Mesendoderm (in vitro differentiated cells): ENCODE measurements at regions not wholly inside any gene's neighbourhood (a gene's known extent, or its start where the extent isn't known, plus 50 kb on each side); places are given as distances from the start of the nearest gene placed in this dataset.

Experiments used
- DNase-seq: peaks from one replicate; pipeline ENCODE4 v3.0.0; 2013
- H2AK5ac ChIP-seq: 2 replicates; pipeline ENCODE4 v1.6.1; 2013; ENCODE audit warnings: low read length, inconsistent platforms
- H2BK120ac ChIP-seq: 2 replicates; pipeline ENCODE4 v1.6.1; 2013; ENCODE audit warnings: low read depth, mild to moderate bottlenecking, low read length, moderate library complexity, mixed read lengths
- H2BK15ac ChIP-seq: replicated peaks from 2 replicates; pipeline ENCODE4 v1.6.1; 2013; ENCODE audit warnings: low read depth, mild to moderate bottlenecking, moderate library complexity
- H2BK5ac ChIP-seq: 2 replicates; pipeline ENCODE4 v1.6.1; 2013; ENCODE audit warnings: low read length, inconsistent platforms
- H3K18ac ChIP-seq: 2 replicates; pipeline ENCODE4 v1.6.1; 2013; ENCODE audit warnings: mild to moderate bottlenecking, low read length, mixed read lengths
- H3K23ac ChIP-seq: one replicate; pipeline ENCODE4 v1.6.1; 2013; ENCODE audit warnings: low read length
- H3K27ac ChIP-seq: 2 replicates; pipeline ENCODE4 v1.5.1; 2013; ENCODE audit warnings: low read depth, mild to moderate bottlenecking, inconsistent platforms, low read length, moderate library complexity
- H3K27me3 ChIP-seq: 2 replicates; pipeline ENCODE4 v1.6.1; 2013; ENCODE audit warnings: low read length, control low read depth, mild to moderate bottlenecking, inconsistent platforms; ENCODE audit not compliant: insufficient read depth, poor library complexity
- H3K36me3 ChIP-seq: 2 replicates; pipeline ENCODE4 v1.6.1; 2013; ENCODE audit warnings: low read length, inconsistent platforms; ENCODE audit not compliant: control insufficient read depth, insufficient read depth
- H3K4ac ChIP-seq: one replicate; pipeline ENCODE4 v1.6.1; 2013; ENCODE audit warnings: low read depth, mild to moderate bottlenecking, low read length, moderate library complexity
- H3K4me1 ChIP-seq: 2 replicates; pipeline ENCODE4 v1.6.1; 2013; ENCODE audit warnings: low read depth, low read length, inconsistent platforms; ENCODE audit not compliant: control insufficient read depth
- H3K4me2 ChIP-seq: 2 replicates; pipeline ENCODE4 v1.6.1; 2013; ENCODE audit warnings: low read length
- H3K4me3 ChIP-seq: 2 replicates; pipeline ENCODE4 v1.5.1; 2013; ENCODE audit warnings: mild to moderate bottlenecking, low read length
- H3K56ac ChIP-seq: one replicate; pipeline ENCODE4 v1.6.1; 2013; ENCODE audit warnings: low read length
- H3K79me1 ChIP-seq: 2 replicates; pipeline ENCODE4 v1.6.1; 2013; ENCODE audit warnings: low read length, inconsistent platforms
- H3K79me2 ChIP-seq: 2 replicates; pipeline ENCODE4 v1.6.1; 2013; ENCODE audit warnings: mild to moderate bottlenecking, low read length; ENCODE audit not compliant: control insufficient read depth, insufficient read depth
- H3K9ac ChIP-seq: 2 replicates; pipeline ENCODE4 v1.6.1; 2013; ENCODE audit warnings: low read length, inconsistent platforms
- H4K5ac ChIP-seq: one replicate; pipeline ENCODE4 v1.6.1; 2013; ENCODE audit warnings: low read length
- H4K8ac ChIP-seq: one replicate; pipeline ENCODE4 v1.6.1; 2013; ENCODE audit warnings: low read depth, mild to moderate bottlenecking, control low read depth, low read length, moderate library complexity
- WGBS: extraction: QIAGEN DNeasy Blood & Tissue Kit; methylation state at CpG from one replicate; pipeline ENCODE4 v1.1.7; 2013; ENCODE audit warnings: low lambda C conversion rate, missing lambda C conversion rate; ENCODE audit not compliant: insufficient coverage; ENCODE audit errors: extremely low coverage; 5-methylcytosine and 5-hydroxymethylcytosine counted together

GRCh38 chr3:106058475-106058874 lies 189.7 kb upstream of the CBLB start:
- H3K36me3 ChIP-seq, result no peaks in the 10 kb centered on the region
- no peaks in the 10 kb centered on the region for H3K79me1 ChIP-seq
- no CpG with 5 or more reads among the region's 2 CpGs for whole genome bisulfite sequencing
- no peak overlapping the region for H3K23ac ChIP-seq
- no peak overlapping the region for H3K18ac ChIP-seq
- no peak overlapping the region for H4K8ac ChIP-seq
- DNase-seq, result peak; percentile 29
- H4K5ac ChIP-seq, result no peak overlapping the region
- no peaks in the 10 kb centered on the region for H3K79me2 ChIP-seq
- H2BK120ac ChIP-seq, result no peak overlapping the region
- H2BK5ac ChIP-seq, result no peak overlapping the region
- H2AK5ac ChIP-seq, result no peak overlapping the region
- no peak overlapping the region for H3K4me2 ChIP-seq
- no peaks in the 10 kb centered on the region for H3K27me3 ChIP-seq
- no peak overlapping the region for H3K56ac ChIP-seq
- H3K4me1 ChIP-seq, result no peaks in the 10 kb centered on the region
- H3K27ac ChIP-seq, result no peak overlapping the region
- H2BK15ac ChIP-seq, result no peak overlapping the region
- no peak overlapping the region for H3K4me3 ChIP-seq
- H3K9ac ChIP-seq, result no peak overlapping the region
- H3K4ac ChIP-seq, result no peak overlapping the region

GRCh38 chr3:106059953-106060517 lies 191.2 kb upstream of the CBLB start:
- no peak overlapping the region for H3K4me3 ChIP-seq
- no peak overlapping the region for H4K5ac ChIP-seq
- H2BK5ac ChIP-seq, result no peak overlapping the region
- H3K79me1 ChIP-seq, result no peaks in the 10 kb centered on the region
- H3K27me3 ChIP-seq, result no peaks in the 10 kb centered on the region
- H4K8ac ChIP-seq, result no peak overlapping the region
- H3K4me1 ChIP-seq, result no peaks in the 10 kb centered on the region
- peak; percentile 69 for DNase-seq
- no CpG with 5 or more reads among the region's 2 CpGs for WGBS
- no peak overlapping the region for H3K4ac ChIP-seq
- H3K27ac ChIP-seq, result no peak overlapping the region
- no peak overlapping the region for H2AK5ac ChIP-seq
- H3K9ac ChIP-seq, result no peak overlapping the region
- H3K79me2 ChIP-seq, result no peaks in the 10 kb centered on the region
- H3K56ac ChIP-seq, result no peak overlapping the region
- no peak overlapping the region for H2BK15ac ChIP-seq
- no peak overlapping the region for H2BK120ac ChIP-seq
- H3K4me2 ChIP-seq, result no peak overlapping the region
- H3K36me3 ChIP-seq, result no peaks in the 10 kb centered on the region
- H3K18ac ChIP-seq, result no peak overlapping the region
- H3K23ac ChIP-seq, result no peak overlapping the region

DNA sequence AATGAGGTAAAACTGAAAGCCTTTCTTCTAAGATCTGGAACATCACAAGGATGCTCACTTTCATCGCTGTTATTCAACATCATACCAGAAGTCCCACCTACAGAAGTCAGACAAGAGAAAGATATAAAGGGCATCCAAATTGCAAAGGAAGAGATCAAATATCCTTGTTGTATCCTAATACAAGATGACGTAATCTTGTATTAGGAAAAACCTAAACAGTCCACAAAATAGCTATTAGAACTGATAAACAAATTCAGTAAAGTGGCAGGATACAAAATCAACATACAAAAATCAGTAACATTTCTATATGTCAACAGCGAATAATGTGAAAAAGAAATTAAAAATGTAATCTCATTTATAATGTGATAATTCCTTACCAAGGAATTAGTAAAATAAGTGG lies 195.1 kb upstream of the CBLB start:
- Histone ChIP-seq H3K4me1 (no peaks in the 10 kb centered on the region), H3K56ac (no peak overlapping the region), H3K18ac (no peak overlapping the region), H3K4ac (no peak overlapping the region), H3K79me1 (no peaks in the 10 kb centered on the region), H2BK15ac (no peak overlapping the region), H3K9ac (no peak overlapping the region), H3K27ac (no peak overlapping the region), H4K5ac (no peak overlapping the region), H2BK5ac (no peak overlapping the region), H4K8ac (no peak overlapping the region), H3K4me2 (no peak overlapping the region), H3K36me3 (no peaks in the 10 kb centered on the region), H3K23ac (no peak overlapping the region), H3K79me2 (no peaks in the 10 kb centered on the region), H3K4me3 (no peak overlapping the region), H3K27me3 (no peaks in the 10 kb centered on the region), H2BK120ac (no peak overlapping the region), H2AK5ac (no peak overlapping the region)
- no CpG with 5 or more reads among the region's 3 CpGs for whole genome bisulfite sequencing
- no peak for DNase-seq

DNA sequence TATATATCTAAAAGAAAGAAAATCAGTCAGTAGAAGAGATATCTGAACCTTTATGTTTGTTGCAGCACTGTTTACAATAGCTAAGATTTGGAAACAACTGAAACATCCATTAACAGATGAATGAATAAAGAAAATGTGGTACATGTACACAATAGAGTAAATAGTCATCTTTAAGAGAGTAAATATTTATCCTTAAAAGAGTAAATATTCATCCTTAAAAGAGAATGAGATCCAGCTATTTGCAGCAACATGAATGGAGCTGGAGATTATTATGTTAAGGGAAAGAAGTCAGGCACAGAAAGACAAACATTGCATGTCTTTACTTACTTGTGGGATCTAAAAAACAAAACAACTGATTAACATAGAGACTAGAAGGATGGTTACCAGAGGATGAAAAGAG lies 197.0 kb upstream of the CBLB start:
- no peak overlapping the region for H2BK15ac ChIP-seq
- H2AK5ac ChIP-seq, result no peak overlapping the region
- H3K27me3 ChIP-seq, result no peaks in the 10 kb centered on the region
- no peaks in the 10 kb centered on the region for H3K79me2 ChIP-seq
- no peak overlapping the region for H3K9ac ChIP-seq
- H3K36me3 ChIP-seq, result no peaks in the 10 kb centered on the region
- no peak overlapping the region for H3K4me3 ChIP-seq
- no peak overlapping the region for H4K5ac ChIP-seq
- no peaks in the 10 kb centered on the region for H3K4me1 ChIP-seq
- no peak for DNase-seq
- no peak overlapping the region for H4K8ac ChIP-seq
- no peak overlapping the region for H3K4me2 ChIP-seq
- H3K18ac ChIP-seq, result no peak overlapping the region
- no peak overlapping the region for H2BK5ac ChIP-seq
- H3K56ac ChIP-seq, result no peak overlapping the region
- H2BK120ac ChIP-seq, result no peak overlapping the region
- H3K79me1 ChIP-seq, result no peaks in the 10 kb centered on the region
- H3K4ac ChIP-seq, result no peak overlapping the region
- H3K23ac ChIP-seq, result no peak overlapping the region
- H3K27ac ChIP-seq, result no peak overlapping the region

DNA sequence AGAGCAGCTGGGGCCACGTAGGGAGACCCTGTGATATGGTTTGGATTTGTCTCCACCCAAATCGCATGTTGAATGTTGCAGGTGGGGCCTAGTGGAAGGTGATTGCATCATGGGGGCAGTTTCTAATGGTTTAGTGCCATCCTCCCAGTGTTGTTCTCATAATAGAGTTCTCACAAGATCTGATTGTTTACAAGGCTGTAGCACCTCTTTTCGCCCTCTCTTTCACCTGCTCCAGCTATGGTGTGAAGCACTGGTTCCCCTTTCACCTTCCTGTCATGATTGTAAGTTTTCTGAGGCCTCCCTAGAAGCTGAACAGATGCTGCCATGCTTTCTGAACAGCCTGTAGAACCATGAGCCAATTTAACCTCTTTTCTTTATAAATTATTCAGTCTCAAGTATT lies 198.9 kb upstream of the CBLB start:
- Histone ChIP-seq H3K56ac (no peak overlapping the region), H3K18ac (peak overlapping the region; percentile 80), H3K4me1 (no peaks in the 10 kb centered on the region), H4K5ac (no peak overlapping the region), H3K23ac (no peak overlapping the region), H2BK120ac (peak overlapping the region; percentile 61), H3K9ac (no peak overlapping the region), H3K4me3 (no peak overlapping the region), H2BK5ac (no peak overlapping the region), H2AK5ac (no peak overlapping the region), H3K79me2 (no peaks in the 10 kb centered on the region), H3K36me3 (no peaks in the 10 kb centered on the region), H3K27me3 (no peaks in the 10 kb centered on the region), H4K8ac (no peak overlapping the region), H2BK15ac (no peak overlapping the region), H3K4me2 (no peak overlapping the region), H3K79me1 (no peaks in the 10 kb centered on the region), H3K27ac (no peak overlapping the region), H3K4ac (no peak overlapping the region)
- WGBS, result no CpG with 5 or more reads among the region's 3 CpGs
- DNase-seq, result no peak

DNA sequence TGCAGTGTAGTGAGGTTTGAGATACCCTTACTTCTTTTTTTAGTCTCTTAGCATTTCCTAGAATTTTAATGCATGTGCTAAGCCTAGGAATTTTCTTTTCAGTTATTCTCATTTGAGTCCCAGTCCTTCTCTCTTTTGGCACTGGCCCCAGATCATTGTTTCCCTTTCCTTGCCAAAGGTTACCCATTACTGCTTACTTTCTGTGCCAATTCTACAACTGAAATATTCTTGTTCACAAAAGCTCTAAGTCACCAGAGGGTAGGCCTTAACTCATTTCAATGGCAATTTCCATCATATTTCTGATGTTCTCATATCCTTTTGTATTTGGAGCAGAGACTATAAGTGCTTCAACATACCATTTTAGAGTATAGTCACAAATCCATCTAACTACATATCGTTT lies 199.6 kb upstream of the CBLB start:
- no peaks in the 10 kb centered on the region for H3K36me3 ChIP-seq
- no peaks in the 10 kb centered on the region for H3K27me3 ChIP-seq
- H2BK15ac ChIP-seq, result no peak overlapping the region
- WGBS, result no CpG with 5 or more reads among the region's 1 CpG
- no peak for DNase-seq
- no peak overlapping the region for H3K4me2 ChIP-seq
- no peaks in the 10 kb centered on the region for H3K79me1 ChIP-seq
- H3K79me2 ChIP-seq, result no peaks in the 10 kb centered on the region
- no peak overlapping the region for H3K4ac ChIP-seq
- H3K9ac ChIP-seq, result no peak overlapping the region
- no peak overlapping the region for H3K18ac ChIP-seq
- no peak overlapping the region for H2AK5ac ChIP-seq
- H3K4me1 ChIP-seq, result no peaks in the 10 kb centered on the region
- no peak overlapping the region for H4K8ac ChIP-seq
- H3K4me3 ChIP-seq, result no peak overlapping the region
- no peak overlapping the region for H3K56ac ChIP-seq
- H3K23ac ChIP-seq, result no peak overlapping the region
- H3K27ac ChIP-seq, result no peak overlapping the region
- H4K5ac ChIP-seq, result no peak overlapping the region
- no peak overlapping the region for H2BK5ac ChIP-seq
- no peak overlapping the region for H2BK120ac ChIP-seq
